ENCODE measurements at regions not wholly inside any gene's neighbourhood (a gene's known extent, or its start where the extent isn't known, plus 50 kb on each side); places are given as distances from the start of the nearest gene placed in this dataset.

- no peak for TF ChIP-seq CTCF (IDR thresholded peaks at IDR 0.05; ENCODE audit: borderline replicate concordance, extremely low read depth, low read length, poor library complexity, severe bottlenecking)
- TF ChIP-seq EZH2 (IDR thresholded peaks at IDR 0.05; ENCODE audit: borderline replicate concordance, low read depth, low read length, severe bottlenecking): no peak
These were observed 236.0 kb upstream of the FOXQ1 start for GRCh38 chr6:1075880-1076279.

Measured in DND-41 (cell line).